Ectodermal cell (in vitro differentiated cells): ENCODE measurements at regions not wholly inside any gene's neighbourhood (a gene's known extent, or its start where the extent isn't known, plus 50 kb on each side); places are given as distances from the start of the nearest gene placed in this dataset.
"Not testable (repeated sequence)": the region's sequence is repeated elsewhere in the genome, so short reads cannot be mapped to it uniquely, and the experiment has no call there.

Experiments
- H3K27ac ChIP-seq: 2 replicates; pipeline ENCODE4 v1.7.0; 2013; ENCODE audit warnings: mild to moderate bottlenecking, low read depth, low read length; ENCODE audit not compliant: insufficient read depth, poor library complexity, severe bottlenecking
- H3K27me3 ChIP-seq: 2 replicates; pipeline ENCODE4 v1.7.0; 2013; ENCODE audit warnings: mild to moderate bottlenecking, low read length; ENCODE audit not compliant: insufficient read depth, control insufficient read depth, poor library complexity, severe bottlenecking
- H3K36me3 ChIP-seq: one replicate; pipeline ENCODE4 v1.7.0; 2013; ENCODE audit warnings: low read length; ENCODE audit not compliant: control insufficient read depth, insufficient read depth
- H3K4me1 ChIP-seq: one replicate; pipeline ENCODE4 v1.7.0; 2013; ENCODE audit warnings: low read length; ENCODE audit not compliant: control insufficient read depth, insufficient read depth
- H3K4me3 ChIP-seq: 2 replicates; pipeline ENCODE4 v1.7.0; 2013; ENCODE audit warnings: low read depth, low read length, control low read depth; ENCODE audit not compliant: insufficient read depth
- H3K9me3 ChIP-seq: 2 replicates; pipeline ENCODE4 v1.7.0; 2013; ENCODE audit warnings: mild to moderate bottlenecking, low read length, moderate library complexity; ENCODE audit not compliant: control insufficient read depth
- WGBS, 2 experiments: methylation state at CpG; one replicate each; pipeline ENCODE4 v1.1.7; 2013; ENCODE audit warnings: missing lambda C conversion rate in 2 of 2; 5-methylcytosine and 5-hydroxymethylcytosine counted together

DNA sequence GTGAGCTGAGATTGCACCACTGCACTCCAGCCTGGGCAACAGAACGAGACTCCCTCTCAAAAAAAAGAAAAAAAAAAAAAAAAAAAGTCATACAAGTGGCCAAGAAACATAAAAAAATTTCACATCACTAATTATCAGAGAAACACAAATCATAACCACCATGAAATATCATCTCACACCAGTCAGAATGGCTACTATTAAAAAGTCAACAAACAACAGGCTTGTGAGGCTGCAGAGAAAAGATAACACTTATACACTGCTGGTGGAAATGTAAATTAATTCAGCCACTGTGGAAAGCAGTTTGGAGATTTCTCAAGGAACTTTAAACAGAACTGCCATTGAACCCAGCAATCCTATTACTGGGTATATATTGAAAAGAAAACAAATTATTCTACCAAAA lies 291.1 kb upstream of the MCTP2 start:
- Histone ChIP-seq H3K27me3 (no peaks in the 10 kb centered on the region), H3K36me3 (no peaks in the 10 kb centered on the region), H3K27ac (no peak overlapping the region), H3K4me3 (no peak overlapping the region), H3K9me3 (no peaks in the 10 kb centered on the region), H3K4me1 (no peaks in the 10 kb centered on the region)
- 83 to 86% methylated on average over 1 of the region's 1 CpG for whole genome bisulfite sequencing, 2 experiments

DNA sequence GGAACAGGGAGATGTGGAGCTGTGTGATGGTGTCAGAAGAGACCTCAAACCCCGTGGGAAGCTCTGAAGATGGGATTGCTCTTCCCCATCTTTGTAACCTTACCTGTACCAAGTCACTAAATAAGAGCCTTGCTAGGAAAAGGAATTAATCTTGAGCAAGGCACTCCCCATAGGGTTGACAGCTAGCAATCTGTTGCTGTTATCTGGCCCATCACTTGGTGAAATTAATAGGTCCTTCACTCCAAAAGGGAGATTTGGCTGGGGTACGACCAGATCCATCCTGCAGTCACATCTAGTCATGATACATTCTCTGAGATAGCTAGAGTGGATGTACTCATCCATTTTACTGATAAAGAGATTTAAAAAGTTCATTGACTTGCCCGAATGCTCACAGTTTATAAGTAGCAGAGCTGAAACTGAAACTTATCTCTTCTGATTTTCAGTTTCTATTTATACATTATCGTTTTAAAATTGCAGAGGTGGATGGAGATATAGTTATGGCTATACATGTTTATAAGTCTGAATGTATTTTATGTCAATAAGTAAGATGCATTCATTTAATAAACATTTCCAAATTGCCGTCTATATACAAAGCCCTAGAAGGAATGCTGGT lies 299.1 kb upstream of the MCTP2 start:
- Histone ChIP-seq H3K4me3 (no peak overlapping the region), H3K9me3 (no peaks in the 10 kb centered on the region), H3K27me3 (no peaks in the 10 kb centered on the region), H3K27ac (no peak overlapping the region), H3K36me3 (no peaks in the 10 kb centered on the region), H3K4me1 (peaks cover 9% of the 10 kb centered on the region)
- 86 to 95% methylated on average over 2 to 5 of the region's 5 CpGs for WGBS, 2 experiments

DNA sequence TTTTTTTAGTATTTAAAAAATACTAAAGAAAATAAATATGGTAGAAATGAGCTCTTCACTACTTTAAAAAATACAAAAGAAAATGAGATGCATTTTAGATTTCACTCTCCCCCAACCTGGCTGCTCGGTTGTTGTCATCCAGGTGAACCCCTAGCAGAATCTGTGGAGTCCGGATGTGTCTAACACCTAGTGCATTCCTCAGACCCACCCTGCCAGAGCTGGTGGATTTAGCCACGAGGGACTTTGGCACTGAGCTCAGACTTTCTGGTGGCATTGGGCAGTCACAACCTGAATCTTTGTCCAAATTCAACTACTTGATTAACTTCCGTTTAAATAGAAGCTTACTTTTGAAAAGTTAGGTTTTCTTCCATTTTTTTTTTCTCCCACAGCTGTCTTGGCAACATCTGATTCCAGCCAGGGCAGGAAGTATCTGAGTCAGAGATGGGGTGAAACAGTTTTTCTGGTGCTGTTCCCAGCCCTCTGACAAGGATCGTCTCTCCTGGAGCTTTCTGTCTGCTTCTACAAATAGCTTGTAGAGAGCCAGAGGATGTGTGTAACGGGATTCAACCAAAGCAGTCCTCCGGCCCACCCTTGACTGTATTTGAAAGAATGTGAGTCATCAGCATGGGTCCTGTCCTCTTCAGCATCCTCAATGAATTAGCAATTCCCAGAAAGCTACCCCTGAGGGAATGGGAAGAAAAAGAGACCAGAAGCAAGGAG lies 301.8 kb upstream of the MCTP2 start:
- Histone ChIP-seq H3K27me3 (no peaks in the 10 kb centered on the region), H3K4me1 (peaks cover 9% of the 10 kb centered on the region), H3K27ac (no peak overlapping the region), H3K36me3 (no peaks in the 10 kb centered on the region), H3K9me3 (no peaks in the 10 kb centered on the region), H3K4me3 (no peak overlapping the region)
- WGBS, 2 experiments: 59 to 64% methylated on average over 7 of the region's 7 CpGs

DNA sequence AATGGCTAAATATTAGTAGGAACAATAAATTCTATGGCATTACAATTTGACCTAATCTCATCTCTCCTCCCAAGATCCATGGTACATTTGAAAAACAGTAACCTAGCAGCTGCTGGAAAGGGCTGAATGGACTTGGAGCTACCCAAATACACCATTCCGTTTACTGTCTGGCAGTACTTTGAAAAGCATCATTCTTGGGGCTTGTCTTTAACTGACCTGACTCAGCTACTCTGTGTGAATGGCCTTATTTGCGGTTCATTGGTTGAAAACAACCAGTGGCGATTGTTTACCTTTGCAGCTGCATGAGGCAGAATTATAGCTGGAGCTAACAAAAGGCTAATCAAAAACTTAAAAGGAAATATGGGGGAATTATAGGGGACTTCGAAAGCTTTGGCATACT lies 311.2 kb upstream of the MCTP2 start:
- 82 to 88% methylated on average over 4 of the region's 4 CpGs for WGBS, 2 experiments
- no peaks in the 10 kb centered on the region for H3K36me3 ChIP-seq
- H3K27me3 ChIP-seq: no peaks in the 10 kb centered on the region

DNA sequence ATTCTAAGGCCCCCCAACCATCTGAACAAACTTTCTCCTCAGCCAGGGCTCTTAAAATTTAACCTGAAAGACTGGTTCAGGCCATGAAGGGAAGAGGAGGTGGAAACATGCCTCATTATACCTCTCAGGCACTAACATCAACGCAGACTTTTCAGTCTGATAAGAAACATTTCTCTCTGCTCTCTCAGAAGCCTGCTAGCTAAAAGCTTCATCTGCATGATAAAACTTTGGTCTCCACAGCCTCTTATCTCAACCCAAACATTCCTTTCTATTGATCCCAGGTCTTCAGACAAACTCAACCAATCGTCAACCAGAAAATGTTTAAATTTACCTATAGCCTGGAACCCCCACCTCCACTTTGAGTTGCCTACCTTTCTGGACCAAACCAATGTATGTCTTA lies 312.6 kb upstream of the MCTP2 start:
- H3K27me3 ChIP-seq, H3K4me3 ChIP-seq, H3K9me3 ChIP-seq, H3K27ac ChIP-seq, H3K36me3 ChIP-seq, H3K4me1 ChIP-seq: not testable (repeated sequence)
- WGBS, 2 experiments: 19 to 21% methylated on average over 2 of the region's 2 CpGs

More for the DNA sequence above, 311.2 kb upstream of the MCTP2 start:
- Histone ChIP-seq H3K4me1 (no peaks in the 10 kb centered on the region), H3K4me3 (no peak overlapping the region), H3K27ac (no peak overlapping the region), H3K9me3 (peaks cover 4% of the 10 kb centered on the region)

DNA sequence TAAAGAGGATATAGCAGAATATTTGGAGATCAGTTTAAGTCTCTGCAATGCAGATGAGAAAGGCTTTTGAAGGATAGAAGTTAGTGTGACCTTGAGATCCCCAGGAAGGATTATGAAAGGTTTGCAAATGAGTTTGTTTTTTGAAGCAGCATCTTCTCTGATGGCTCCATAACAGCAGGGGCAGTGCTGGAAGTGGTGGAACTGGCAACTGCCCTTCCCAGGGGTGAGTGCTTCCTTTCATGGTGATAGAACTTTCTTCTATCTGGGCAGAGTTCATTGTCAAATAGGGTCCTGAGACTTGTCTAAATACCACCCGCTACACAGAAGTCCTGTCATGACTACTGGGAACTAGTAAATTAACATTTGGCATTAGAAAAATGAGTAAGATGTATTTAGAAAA lies 314.2 kb upstream of the MCTP2 start:
- Histone ChIP-seq H3K9me3 (no peaks in the 10 kb centered on the region), H3K4me1 (no peaks in the 10 kb centered on the region), H3K4me3 (no peak overlapping the region), H3K27ac (no peak overlapping the region), H3K27me3 (no peaks in the 10 kb centered on the region), H3K36me3 (no peaks in the 10 kb centered on the region)
- WGBS, 2 experiments: 100% methylated on average over 1 of the region's 1 CpG

DNA sequence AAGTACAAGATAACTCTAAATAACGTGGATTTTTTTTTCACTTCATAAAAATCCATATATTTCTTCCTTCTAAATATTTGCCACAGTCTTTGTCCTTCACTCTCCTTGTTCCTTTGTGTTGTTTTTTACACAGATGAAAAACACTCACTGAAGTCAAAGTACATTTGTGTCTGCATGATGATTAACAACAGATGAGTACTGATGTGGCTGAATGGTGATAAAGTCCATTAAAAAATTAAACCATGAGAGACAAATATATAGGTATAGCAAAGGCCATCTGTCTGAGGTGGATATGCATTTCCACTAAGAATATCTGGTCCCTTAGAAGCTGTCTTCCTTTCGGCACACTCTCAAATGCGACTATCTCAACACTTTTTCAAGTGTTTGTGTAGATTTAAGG lies 317.5 kb upstream of the MCTP2 start:
- H3K9me3 ChIP-seq: no peaks in the 10 kb centered on the region

DNA sequence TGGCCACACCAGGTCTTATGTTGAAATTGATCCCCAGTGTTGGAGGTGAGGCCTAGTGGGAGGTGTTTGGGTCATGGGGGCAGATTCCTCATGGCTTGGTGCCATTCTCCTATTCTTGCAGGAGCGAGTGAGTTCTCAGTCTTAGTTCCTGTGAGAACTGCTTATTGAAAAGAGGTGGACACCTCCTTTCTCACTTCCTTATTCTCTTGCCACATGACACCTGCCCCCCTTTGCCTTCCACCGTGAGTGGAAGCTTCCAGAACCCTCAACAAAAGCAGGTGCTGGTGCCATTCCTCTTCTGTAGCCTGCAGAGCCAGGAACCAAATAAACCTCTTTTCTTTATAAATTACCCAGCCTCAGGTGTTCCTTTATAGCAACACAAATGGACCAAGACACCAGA lies 318.1 kb upstream of the MCTP2 start:
- 93 to 94% methylated on average over 2 of the region's 2 CpGs for WGBS, 2 experiments
- Histone ChIP-seq H3K9me3 (no peaks in the 10 kb centered on the region), H3K27me3 (no peaks in the 10 kb centered on the region), H3K4me1 (no peaks in the 10 kb centered on the region), H3K27ac (no peak overlapping the region), H3K36me3 (no peaks in the 10 kb centered on the region), H3K4me3 (no peak overlapping the region)

More for the DNA sequence above, 317.5 kb upstream of the MCTP2 start:
- H3K27me3 ChIP-seq: no peaks in the 10 kb centered on the region
- no peak overlapping the region for H3K27ac ChIP-seq
- WGBS, 2 experiments: 90 to 92% methylated on average over 1 to 3 of the region's 3 CpGs
- H3K4me1 ChIP-seq: no peaks in the 10 kb centered on the region
- H3K36me3 ChIP-seq: no peaks in the 10 kb centered on the region
- H3K4me3 ChIP-seq: no peak overlapping the region

DNA sequence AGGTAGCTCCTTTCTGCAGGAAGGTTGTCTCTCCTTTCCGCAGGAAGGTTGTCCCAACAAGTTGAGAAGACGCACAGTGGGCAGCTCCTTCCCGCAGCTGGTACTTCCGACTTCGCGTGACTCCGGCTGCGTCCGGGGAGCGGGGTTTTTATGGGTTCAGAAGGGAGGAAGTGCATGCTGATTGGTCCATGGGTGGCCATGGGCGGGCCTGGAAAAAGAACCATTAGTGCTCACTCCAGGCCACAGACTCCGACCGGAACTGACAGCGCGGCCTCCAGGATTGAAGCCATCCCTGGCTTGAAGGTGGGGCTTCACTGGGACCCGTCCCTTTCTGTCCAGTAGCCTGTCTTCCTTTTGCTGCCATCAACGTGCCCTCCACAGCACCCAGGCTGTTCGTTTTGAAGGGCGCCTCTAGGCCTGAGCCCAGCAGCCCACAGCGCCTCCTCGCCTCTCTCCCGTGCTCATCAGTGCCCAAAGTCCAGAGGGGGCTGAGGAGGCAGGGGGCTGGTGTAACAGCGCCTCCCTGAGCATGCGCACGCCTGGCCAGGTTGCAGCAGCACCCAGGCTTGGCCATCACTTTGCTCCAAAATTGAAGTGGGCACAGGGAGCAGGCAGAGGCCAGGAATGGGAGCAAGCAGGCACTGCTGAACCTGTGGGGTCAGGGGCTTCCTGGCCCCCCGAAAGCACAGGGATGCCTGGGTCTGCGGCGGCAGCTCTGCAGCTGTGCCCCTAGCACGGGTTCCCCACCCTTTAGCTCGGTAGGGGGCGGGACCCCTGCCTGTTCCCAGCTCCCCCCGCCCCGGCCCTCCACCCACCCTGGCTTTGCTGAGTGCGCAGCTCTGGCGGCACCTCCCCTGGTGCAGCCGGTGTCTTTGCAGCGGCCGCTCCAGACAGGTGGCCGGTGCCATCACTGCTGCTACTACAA lies 330.6 kb upstream of the MCTP2 start:
- no peak overlapping the region for H3K27ac ChIP-seq
- 95 to 96% methylated on average over 39 of the region's 39 CpGs for WGBS, 2 experiments

DNA sequence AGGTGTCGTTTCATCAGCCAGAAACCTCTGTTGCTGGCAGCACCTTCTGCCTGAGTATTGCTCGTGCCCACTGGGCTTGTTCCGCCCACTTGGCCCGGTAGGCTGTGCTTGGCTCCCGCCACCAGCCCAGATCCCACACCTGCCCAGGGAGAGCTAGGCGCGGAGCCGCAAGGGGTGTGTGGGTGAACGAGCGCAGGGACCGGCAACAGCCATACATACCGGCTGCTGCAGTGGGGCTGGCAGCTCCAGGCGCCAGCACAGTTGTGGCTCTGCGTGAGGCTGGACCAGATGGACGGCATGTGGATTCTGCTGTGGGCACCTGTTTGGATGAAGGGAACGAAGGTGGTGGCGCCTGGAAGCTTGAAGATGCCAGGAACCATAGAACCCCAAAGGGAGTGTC lies 331.5 kb upstream of the MCTP2 start:
- no peaks in the 10 kb centered on the region for H3K27me3 ChIP-seq
- H3K4me1 ChIP-seq: no peaks in the 10 kb centered on the region
- no peak overlapping the region for H3K4me3 ChIP-seq
- no peak overlapping the region for H3K27ac ChIP-seq
- 93% methylated on average over 17 of the region's 17 CpGs for WGBS, 2 experiments
- no peaks in the 10 kb centered on the region for H3K9me3 ChIP-seq
- H3K36me3 ChIP-seq: no peaks in the 10 kb centered on the region

More for the DNA sequence above, 330.6 kb upstream of the MCTP2 start:
- no peaks in the 10 kb centered on the region for H3K27me3 ChIP-seq
- H3K4me3 ChIP-seq: no peak overlapping the region
- H3K9me3 ChIP-seq: no peaks in the 10 kb centered on the region
- no peaks in the 10 kb centered on the region for H3K36me3 ChIP-seq
- H3K4me1 ChIP-seq: no peaks in the 10 kb centered on the region
